DMS53 treated with DMSO at 0.1 percent for 48 hours (cell line): ENCODE measurements at regions not wholly inside any gene's neighbourhood (a gene's known extent, or its start where the extent isn't known, plus 50 kb on each side); places are given as distances from the start of the nearest gene placed in this dataset.
"Not testable (repeated sequence)": the region's sequence is repeated elsewhere in the genome, so short reads cannot be mapped to it uniquely, and the experiment has no call there.

Experiments
- DNase-seq: peaks from one replicate; lab custom pipeline; 2025; ENCODE audit not compliant: unreplicated experiment; lab: John Stamatoyannopoulos, UW

GRCh38 chr7:106530183-106530582 lies 130.8 kb downstream of the CCDC71L start:
- DNase-seq, result not testable (repeated sequence)

DNA sequence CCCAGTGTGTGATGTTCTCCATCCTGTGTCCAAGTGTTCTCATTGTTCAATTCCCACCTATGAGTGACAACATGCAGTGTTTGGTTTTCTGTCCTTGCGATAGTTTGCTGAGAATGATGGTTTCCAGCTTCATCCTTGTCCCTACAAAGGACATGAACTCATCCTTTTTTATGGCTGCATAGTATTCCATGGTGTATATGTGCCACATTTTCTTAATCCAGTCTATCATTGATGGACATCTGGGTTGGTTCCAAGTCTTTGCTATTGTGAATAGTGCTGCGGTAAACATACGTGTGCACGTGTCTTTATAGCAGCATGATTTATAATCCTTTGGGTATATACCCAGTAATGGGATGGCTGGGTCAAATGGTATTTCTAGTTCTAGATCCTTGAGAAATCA lies 134.3 kb downstream of the CCDC71L start:
- DNase-seq, result not testable (repeated sequence)

DNA sequence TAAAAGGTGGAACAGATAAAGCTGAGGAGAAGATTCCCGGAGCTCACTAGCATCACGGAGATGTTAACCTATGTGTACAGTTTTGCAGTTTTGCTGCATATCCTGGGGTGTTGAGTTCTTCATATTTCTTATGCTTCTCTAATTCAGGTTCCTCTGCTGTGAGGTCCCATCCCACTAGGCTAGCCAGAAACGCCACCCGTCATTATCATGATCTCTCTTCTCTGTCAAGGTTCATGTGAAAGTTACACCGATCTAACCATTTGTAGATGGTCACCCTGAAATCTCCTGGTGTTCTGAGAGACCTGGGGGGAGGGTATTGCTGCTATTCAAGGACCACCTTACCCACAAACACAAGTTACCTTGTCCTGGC lies 136.3 kb downstream of the CCDC71L start:
- DNase-seq, result no peak

GRCh38 chr7:106523482-106523881 lies 137.5 kb downstream of the CCDC71L start:
- no peak for DNase-seq

DNA sequence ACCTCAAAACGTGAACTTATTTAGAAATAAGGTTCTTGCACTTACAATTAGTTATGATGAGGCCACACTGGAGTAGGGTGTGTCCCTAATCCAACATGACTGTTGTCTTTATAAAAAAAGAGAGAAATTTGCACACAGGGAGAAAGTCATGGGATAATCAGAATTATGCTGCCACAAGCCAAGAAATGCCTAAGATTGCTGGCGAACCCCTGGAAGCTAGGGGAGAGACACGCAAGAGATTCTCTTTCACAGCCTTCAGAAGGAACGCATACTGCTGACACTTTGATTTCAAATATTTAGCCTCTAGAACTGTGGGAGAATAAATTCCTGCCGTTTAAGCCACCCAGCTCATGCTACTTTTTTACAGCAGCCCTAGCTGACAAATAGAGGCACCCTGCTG lies 138.3 kb downstream of the CCDC71L start:
- no peak for DNase-seq

GRCh38 chr7:106521541-106521940 lies 139.4 kb downstream of the CCDC71L start:
- DNase-seq, result no peak

DNA sequence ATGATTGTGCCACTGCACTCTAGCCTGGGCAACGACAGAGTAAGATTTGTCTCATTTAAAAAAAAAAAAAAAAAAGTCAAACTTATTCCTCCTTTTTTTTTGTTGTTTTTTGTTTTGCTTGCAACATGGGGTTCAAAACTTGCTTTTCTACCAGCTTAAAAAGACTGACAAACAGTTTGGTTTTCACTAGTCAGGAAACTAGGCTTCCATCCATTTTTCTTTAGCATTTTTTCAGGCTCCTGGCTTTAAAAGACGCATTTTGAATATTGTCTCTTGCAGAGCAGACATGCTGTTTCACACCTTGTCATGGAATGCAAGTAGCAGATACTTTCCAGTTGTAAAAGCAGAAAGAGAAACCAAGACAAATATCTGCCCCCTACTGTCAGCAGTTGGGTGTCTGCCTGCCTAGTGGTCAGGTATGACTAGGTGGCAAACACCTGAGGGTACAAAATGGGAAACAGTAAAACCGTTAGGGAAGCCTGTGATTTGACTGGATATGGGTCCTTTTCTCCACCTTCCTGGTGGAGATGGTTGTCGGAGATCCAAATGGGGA lies 139.9 kb downstream of the CCDC71L start:
- no peak for DNase-seq

DNA sequence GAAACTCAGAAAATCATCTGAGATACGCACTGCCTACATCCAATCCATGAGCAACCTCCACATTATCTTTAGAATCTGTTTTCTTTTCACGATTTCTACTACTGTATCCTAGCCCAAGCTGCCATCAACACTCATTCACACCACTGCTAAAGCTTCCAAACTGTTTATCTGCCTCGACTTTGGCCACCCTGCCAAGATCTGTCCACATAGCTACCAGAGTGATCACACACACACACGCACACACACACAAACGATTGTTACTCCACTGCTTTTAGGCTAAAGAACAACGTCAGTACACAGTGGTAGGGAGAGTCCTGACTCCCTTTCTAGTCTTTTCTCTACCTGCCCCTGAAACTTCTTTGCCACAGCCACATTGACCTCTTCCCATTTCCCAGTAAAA lies 142.0 kb downstream of the CCDC71L start:
- no peak for DNase-seq

GRCh38 chr7:106518239-106518638 lies 142.7 kb downstream of the CCDC71L start:
- DNase-seq, result no peak

GRCh38 chr7:106517508-106517907 lies 143.4 kb downstream of the CCDC71L start:
- no peak for DNase-seq

DNA sequence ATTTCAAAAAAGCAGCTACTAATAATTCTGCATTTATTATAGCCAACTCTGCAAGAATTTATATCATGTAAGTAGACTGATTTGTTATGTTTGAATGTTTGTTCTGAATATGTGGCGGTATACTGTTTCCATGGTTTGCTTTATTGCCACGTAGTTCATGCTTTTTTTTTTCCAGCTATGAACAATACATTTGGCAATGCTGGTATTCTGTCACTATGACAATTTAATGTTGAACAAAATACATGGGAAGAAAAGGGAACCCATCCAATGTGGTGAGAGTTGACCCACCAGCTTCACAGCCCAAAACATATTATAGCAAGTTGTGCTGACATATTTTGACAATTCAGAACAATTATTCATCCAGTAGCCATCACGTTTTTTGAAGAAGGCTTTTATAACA lies 145.6 kb downstream of the CCDC71L start:
- DNase-seq, result no peak

GRCh38 chr7:106514881-106515280 lies 146.1 kb downstream of the CCDC71L start:
- no peak for DNase-seq

GRCh38 chr7:106512217-106512616 lies 148.7 kb downstream of the CCDC71L start:
- no peak for DNase-seq

- DNase-seq, result no peak
These were observed 156.3 kb downstream of the CCDC71L start for GRCh38 chr7:106504645-106505044.

- no peak for DNase-seq
These were observed 156.8 kb downstream of the CCDC71L start for GRCh38 chr7:106504207-106504606.

- DNase-seq, result no peak
These were observed 157.3 kb downstream of the CCDC71L start for GRCh38 chr7:106503626-106504025.

DNA sequence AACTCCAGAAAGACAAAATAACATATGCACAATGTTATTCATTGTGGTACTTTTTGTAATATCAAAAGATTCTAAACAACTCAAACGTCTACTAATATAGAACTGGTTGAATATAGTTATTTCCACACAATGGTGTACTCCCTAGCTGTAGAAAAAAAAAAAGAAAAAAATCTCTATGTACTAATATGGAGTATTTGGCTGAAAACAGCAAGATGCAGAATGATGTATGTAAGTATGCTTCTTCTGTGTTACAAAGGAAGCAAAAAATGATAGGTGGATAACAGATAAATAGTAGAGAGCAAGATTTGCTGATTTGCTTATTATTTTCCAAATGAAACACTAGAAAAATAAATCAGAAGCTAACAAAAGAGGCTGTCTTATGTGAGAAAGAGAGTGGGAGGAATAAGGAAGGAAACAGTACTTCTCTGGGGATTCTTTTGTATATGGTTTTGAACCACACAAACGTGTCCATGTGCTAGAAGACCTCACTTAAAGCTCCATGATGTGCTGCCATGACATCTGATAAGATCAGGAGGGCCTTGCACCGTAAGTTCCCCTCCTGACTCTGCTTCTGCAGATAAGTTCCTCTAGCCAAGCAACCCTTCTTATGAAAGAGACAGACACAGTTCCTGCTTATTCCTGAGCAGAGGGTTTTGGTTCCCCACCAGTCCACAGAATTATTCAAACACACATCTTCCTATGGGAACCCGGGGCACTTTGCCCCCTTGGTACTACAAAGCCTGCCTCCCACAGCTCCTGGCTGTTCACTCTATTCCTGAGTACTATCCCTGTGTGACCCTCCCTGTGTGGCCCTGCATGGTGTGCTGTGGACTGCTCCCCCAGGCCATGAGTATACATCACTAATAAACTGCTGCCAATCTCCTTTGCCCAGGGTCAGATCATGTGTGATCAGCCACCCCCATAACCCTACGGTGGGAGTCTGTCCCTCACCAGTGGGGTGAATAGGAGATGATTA lies 159.1 kb downstream of the CCDC71L start:
- DNase-seq, result no peak

DNA sequence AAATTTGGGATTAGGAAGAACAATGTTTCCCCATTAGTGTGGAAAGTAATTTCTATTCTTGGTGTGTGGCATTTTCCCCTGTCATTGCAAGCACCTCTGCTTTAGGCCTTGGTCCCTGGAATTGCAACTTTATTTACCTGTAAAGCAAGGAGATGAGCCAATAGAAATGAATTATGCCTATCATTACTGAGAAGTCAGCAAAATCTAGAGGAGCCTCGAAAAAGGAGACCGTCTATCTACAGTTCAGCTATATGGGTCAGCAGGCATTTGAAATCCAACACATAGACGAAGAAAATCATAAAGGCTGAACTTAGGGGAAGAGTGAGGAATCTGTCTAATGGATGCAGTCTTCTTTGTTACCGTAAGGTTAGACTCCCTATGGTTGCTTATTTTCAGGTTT lies 161.1 kb downstream of the CCDC71L start:
- no peak for DNase-seq

GRCh38 chr7:106498005-106498404 lies 163.0 kb downstream of the CCDC71L start:
- DNase-seq, result not testable (repeated sequence)

GRCh38 chr7:106493041-106493731 lies 167.8 kb downstream of the CCDC71L start:
- peak; percentile 57 for DNase-seq

DNA sequence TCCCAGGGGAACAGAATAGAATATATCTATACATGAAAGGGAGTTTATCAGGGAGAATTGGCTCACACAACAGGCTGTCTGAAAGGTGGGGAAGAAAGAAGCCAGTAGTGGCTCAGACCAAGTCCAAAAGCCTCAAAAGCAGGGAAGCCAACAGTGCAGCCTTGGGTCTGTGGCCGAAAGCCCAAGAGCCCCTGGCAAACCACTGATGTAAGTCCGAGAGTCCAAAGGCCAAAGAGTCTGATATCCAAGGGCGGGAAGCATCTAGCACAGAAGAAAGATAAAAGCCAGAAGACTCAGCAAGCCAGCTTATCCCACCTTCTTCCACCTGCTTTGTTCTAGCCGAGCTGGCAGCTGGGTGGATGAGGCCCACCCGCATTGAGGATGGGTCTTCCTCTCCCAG lies 172.5 kb downstream of the CCDC71L start:
- no peak for DNase-seq

DNA sequence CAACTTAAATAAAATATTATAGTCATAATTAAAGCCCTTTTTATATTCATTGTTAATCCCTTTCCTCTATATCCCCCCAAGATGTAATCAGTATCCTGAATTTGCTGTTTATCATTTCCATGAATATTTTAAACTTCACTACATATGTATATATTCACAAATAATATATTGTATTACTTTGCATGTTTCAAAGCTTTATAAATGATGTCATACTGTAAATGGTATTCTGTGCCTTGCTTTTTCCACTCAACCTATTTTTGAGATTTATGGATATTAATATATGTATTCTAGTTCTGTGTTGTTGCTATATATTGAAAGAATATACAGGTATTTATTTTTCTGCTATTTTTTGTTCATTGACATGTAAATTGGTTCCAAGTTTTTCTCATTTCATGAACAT lies 173.1 kb downstream of the CCDC71L start:
- DNase-seq, result no peak
